ENCODE measurements at regions not wholly inside any gene's neighbourhood (a gene's known extent, or its start where the extent isn't known, plus 50 kb on each side); places are given as distances from the start of the nearest gene placed in this dataset.
A peak's percentile ranks its signal among the peaks of the same experiment; 100 is the strongest.
"Not testable (repeated sequence)": the region's sequence is repeated elsewhere in the genome, so short reads cannot be mapped to it uniquely, and the experiment has no call there.

DNA sequence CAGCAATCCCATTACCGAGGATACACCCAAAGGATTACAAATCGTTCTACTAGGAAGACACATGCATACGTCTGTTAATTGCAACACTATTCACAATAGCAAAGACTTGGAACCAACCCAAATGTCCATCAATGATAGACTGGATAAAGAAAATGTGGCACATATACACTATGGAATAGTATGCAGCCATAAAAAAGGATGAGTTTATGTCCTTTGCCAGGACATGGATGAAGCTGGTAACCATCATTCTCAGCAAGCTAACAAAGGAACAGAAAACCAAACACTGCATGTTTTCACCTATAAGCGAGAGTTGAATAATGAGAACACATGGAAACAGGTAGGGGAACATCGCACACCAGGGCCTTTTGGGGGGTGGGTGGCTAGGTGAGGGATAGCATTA is 695.2 kb upstream of the POU3F4 start:
- H3K79me1 ChIP-seq (ENCODE audit: low read depth, low read length); H3K27ac ChIP-seq (ENCODE audit: low read depth, low read length); CTCF ChIA-PET (ENCODE audit: partially characterized antibody); H2BK120ac ChIP-seq (replicated peaks; ENCODE audit: low read depth, low read length); H3K4me3 ChIP-seq (ENCODE audit: extremely low read depth in 1 of 4, insufficient read depth in 2 of 4, low read depth in 3 of 4, low read length in 4 of 4); H2BK5ac ChIP-seq (ENCODE audit: low read depth, low read length); H3K36me3 ChIP-seq (ENCODE audit: control insufficient read depth in 2 of 4, insufficient read depth in 4 of 4, low read length in 3 of 4); H3K23ac ChIP-seq (ENCODE audit: insufficient read length); H2AK5ac ChIP-seq (ENCODE audit: low read depth, low read length); H2AFZ ChIP-seq (ENCODE audit: low read length); H3K4ac ChIP-seq (replicated peaks; ENCODE audit: insufficient read length, low read depth, low read length); H2BK12ac ChIP-seq (ENCODE audit: low read depth, low read length); H3K18ac ChIP-seq (ENCODE audit: extremely low read depth, low read length); H3K4me2 ChIP-seq (ENCODE audit: insufficient read depth in 1 of 2, low read depth in 2 of 2, low read length in 2 of 2); H2BK15ac ChIP-seq (ENCODE audit: low read length); H3K9me3 ChIP-seq (ENCODE audit: insufficient read depth in 2 of 2, low read depth in 1 of 2, low read length in 1 of 2); H4K5ac ChIP-seq (ENCODE audit: insufficient read length, low read depth, low read length); H3K56ac ChIP-seq (replicated peaks; ENCODE audit: insufficient read length, low read depth, low read length); DNase-seq (ENCODE audit: low read depth in 1 of 2, low spot score in 2 of 2); H3K4me1 ChIP-seq (replicated peaks in 1 of 4; ENCODE audit: control insufficient read depth in 3 of 4, insufficient read depth in 4 of 4, low read length in 3 of 4); H2BK20ac ChIP-seq (ENCODE audit: low read length); H4K20me1 ChIP-seq (replicated peaks in 1 of 2; ENCODE audit: control insufficient read depth in 1 of 2, insufficient read depth in 2 of 2, low read length in 2 of 2); H3K9ac ChIP-seq (replicated peaks in 1 of 4; ENCODE audit: extremely low read depth in 1 of 4, low read depth in 3 of 4, low read length in 3 of 4); H3K79me2 ChIP-seq (ENCODE audit: control insufficient read depth in 1 of 2, insufficient read depth in 2 of 2, low read length in 2 of 2); POLR2A ChIA-PET (ENCODE audit: partially characterized antibody); H4K91ac ChIP-seq (replicated peaks; ENCODE audit: insufficient read length, low read length); H3K23me2 ChIP-seq (ENCODE audit: low read depth, low read length); H3K27me3 ChIP-seq (replicated peaks in 1 of 4; ENCODE audit: control insufficient read depth in 3 of 4, extremely low read depth in 1 of 4, insufficient read depth in 3 of 4, low read length in 3 of 4); H4K8ac ChIP-seq (ENCODE audit: extremely low read depth, insufficient read depth, low read length); H3K14ac ChIP-seq (ENCODE audit: insufficient read length): not testable (repeated sequence)
- peak; percentile 36 for FAIRE-seq
- 88% methylated on average over 5 of the region's 5 CpGs; no CpG with 5 or more reads in 1 of the 2 experiments for WGBS, 2 experiments (ENCODE audit: extremely low coverage in 1 of 2, insufficient coverage in 1 of 2, insufficient read length in 1 of 2, insufficient replicate concordance in 2 of 2, low coverage in 1 of 2, low lambda C conversion rate in 2 of 2, missing lambda C conversion rate in 1 of 2)

Measured in H1 (cell line).